Adrenal gland (tissue), 5 donors: ENCODE measurements at regions not wholly inside any gene's neighbourhood (a gene's known extent, or its start where the extent isn't known, plus 50 kb on each side); places are given as distances from the start of the nearest gene placed in this dataset.

Experiments
- CTCF ChIP-seq, 6 experiments: fragments of 450-650 bp in 4 of 6; fragments of 200-600 bp in 2 of 6; sonication (generic) in 1 of 6; IDR thresholded peaks; 1 replicate in 5 of 6; 2 replicates in 1 of 6; pipeline versions ENCODE4 v1.5.1 to v1.8.0; 2016 to 2021; ENCODE audit warnings: antibody characterized with exemption in 6 of 6, mild to moderate bottlenecking in 2 of 6, moderate library complexity in 1 of 6
- POLR2A ChIP-seq, 2 donors: fragments of 450-650 bp; IDR thresholded peaks; one replicate each; pipeline ENCODE4 v1.6.1; 2017; ENCODE audit warnings: antibody characterized with exemption in 2 of 2, mild to moderate bottlenecking in 2 of 2, moderate library complexity in 1 of 2
- donor health status: DM: no; HTN: no; CAD: no.

GRCh38 chr4:181944527-181944926 is 298.7 kb upstream of the TENM3 start:
- TF ChIP-seq CTCF (IDR thresholded peaks at IDR 0.05) = no peak
- no peak for TF ChIP-seq POLR2A (IDR thresholded peaks at IDR 0.05)
